ENCODE measurements at regions not wholly inside any gene's neighbourhood (a gene's known extent, or its start where the extent isn't known, plus 50 kb on each side); places are given as distances from the start of the nearest gene placed in this dataset.
"Not testable (repeated sequence)": the region's sequence is repeated elsewhere in the genome, so short reads cannot be mapped to it uniquely, and the experiment has no call there.

DNA sequence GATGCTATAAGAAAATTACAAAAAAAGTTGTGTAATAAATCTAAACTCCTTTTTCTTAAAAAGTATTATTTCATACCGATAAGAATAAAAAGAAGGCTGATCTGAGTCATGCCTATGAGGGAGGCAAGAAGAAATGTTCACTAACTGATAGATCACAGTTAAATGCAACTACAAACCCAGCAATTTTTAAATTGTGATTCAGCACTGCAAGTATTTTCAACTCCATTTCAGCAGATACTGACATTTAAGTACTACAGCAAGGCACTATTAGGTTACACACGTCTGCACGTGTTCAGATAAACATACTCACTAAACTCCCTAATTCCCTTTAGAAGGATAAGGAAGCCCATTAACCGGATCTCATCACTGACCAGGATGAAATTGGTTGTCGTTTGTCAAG is 213.3 kb upstream of the ZRANB2 start:
- Histone ChIP-seq H3K4me3 (no peak overlapping the region), H3K9me3 (no peaks in the 10 kb centered on the region), H3K4me1 (no peaks in the 10 kb centered on the region), H3K4me2 (no peak overlapping the region), H3K27ac (no peak overlapping the region)
- 2% methylated on average over 5 of the region's 5 CpGs for WGBS (ENCODE audit: missing lambda C conversion rate)
- POLR2A ChIA-PET = no interaction called here
- no peak for DNase-seq (ENCODE audit: low read depth in 1 of 2, low spot score in 1 of 2)
- CTCF ChIA-PET = no interaction called here
- TF ChIP-seq SREBF2 (IDR thresholded peaks at IDR 0.05) = no peak
- no peak for TF ChIP-seq RARB (CRISPR knock-in tag; IDR thresholded peaks at IDR 0.05)
- no peak for TF ChIP-seq ZC3H11A (IDR thresholded peaks at IDR 0.05)
- no peak for ATAC-seq
- FAIRE-seq = no peak

DNA sequence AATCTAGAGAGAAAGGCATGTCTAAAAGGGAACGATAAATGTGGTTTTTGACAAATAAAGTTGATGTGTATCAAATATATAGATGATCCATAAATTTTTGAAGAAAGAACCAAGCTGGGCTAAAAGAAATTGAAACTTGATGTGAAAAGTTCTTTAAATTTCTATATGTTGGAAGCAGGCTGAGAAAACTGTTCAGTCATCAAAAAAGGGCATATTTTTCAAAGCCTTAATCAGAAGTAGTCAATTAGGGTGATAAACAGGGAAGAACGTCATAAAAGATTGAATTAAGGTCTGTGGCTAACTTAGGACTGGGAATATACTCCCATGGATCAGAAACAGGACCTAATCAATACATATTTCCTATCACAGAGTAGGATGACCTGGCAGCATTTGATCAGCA is 211.4 kb upstream of the ZRANB2 start:
- no peaks in the 10 kb centered on the region for H3K9me3 ChIP-seq
- no peak overlapping the region for H3K4me2 ChIP-seq
- no peak for DNase-seq (ENCODE audit: low read depth in 1 of 2, low spot score in 1 of 2)
- no peak overlapping the region for H3K4me3 ChIP-seq
- ChIA-PET CTCF (no interaction called here), POLR2A (no interaction called here)
- no peak overlapping the region for H3K27ac ChIP-seq
- no peaks in the 10 kb centered on the region for H3K4me1 ChIP-seq
- TF ChIP-seq ESRRA (IDR thresholded peaks at IDR 0.05; ENCODE audit: borderline replicate concordance, low read length) (no peak), FOSL2 (IDR thresholded peaks at IDR 0.05) (no peak), FOSL2 (CRISPR knock-in tag; IDR thresholded peaks at IDR 0.05) (no peak), MAFK (IDR thresholded peaks at IDR 0.05; ENCODE audit: partially characterized antibody) (peak; percentile 53), FOXS1 (CRISPR knock-in tag; IDR thresholded peaks at IDR 0.05) (no peak)
- FAIRE-seq = no peak
- 2% methylated on average over 2 of the region's 2 CpGs for WGBS (ENCODE audit: missing lambda C conversion rate)
- ATAC-seq = no peak

DNA sequence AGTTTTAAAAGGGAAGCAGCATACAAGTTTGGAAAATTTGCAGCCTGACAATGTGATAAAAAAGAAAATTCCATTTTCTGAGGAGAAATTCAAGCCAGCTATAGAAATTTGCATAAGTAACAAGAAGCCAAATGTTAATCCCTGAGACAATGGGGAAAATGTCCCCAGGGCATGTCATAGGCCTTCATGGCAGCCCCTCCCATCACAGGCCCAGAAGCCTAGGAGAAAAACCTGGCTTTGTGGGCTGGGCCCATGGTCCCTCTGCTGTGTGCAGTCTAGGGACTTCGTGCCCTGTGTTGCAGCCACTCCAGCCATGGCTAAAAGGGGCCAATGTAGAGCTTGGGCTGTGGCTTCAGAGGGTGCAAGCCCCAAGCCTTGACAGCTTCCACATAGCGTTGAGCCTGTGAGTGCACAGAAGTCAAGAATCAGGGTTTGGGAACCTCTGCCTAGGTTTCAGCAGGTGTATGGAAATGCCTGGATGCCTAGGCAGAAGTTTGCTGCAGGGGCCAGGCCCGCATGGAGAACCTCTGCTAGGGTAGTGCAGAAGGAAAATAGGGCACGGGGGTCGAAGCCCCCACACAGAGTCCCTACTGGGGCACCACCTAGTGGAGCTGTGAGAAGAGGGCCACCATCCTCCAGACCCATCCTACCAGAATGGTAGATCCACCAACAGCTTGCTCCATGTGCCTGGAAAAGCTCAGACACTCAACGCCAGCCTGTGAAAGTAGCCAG is 209.8 kb upstream of the ZRANB2 start:
- POLR2A ChIA-PET = not testable (repeated sequence)
- 0% methylated on average over 2 of the region's 6 CpGs for WGBS (ENCODE audit: missing lambda C conversion rate)

DNA sequence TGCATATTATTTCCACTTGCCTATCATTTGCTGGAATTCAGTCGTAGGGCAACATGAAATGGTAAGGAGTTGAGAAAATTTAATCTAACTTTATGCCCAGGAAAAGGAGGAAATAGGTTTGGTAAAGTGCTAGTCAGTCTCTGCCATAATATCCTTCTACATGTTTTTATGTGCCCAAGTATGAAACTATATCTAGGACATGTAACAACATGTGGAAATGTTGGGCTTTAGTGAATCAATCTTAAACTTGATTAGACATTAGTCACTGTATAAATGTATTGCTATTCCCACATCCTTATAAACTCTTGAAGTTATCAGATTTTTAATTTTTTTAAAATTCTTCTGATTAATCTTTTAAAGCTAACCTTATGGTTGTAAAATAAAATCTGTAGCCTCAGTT is 204.7 kb upstream of the ZRANB2 start:
- Histone ChIP-seq H3K4me1 (no peaks in the 10 kb centered on the region), H3K27ac (no peak overlapping the region), H3K4me3 (no peak overlapping the region), H3K9me3 (no peaks in the 10 kb centered on the region), H3K4me2 (no peak overlapping the region)
- POLR2A ChIA-PET = no interaction called here
- 0% methylated on average over 1 of the region's 1 CpG for WGBS (ENCODE audit: missing lambda C conversion rate)
- no peak for DNase-seq (ENCODE audit: low read depth in 1 of 2, low spot score in 1 of 2)
- no peak for FAIRE-seq
- CTCF ChIA-PET = no interaction called here
- no peak for TF ChIP-seq KDM1A (IDR thresholded peaks at IDR 0.05; ENCODE audit: low read depth)
- no peak for TF ChIP-seq JUNB (IDR thresholded peaks at IDR 0.05)
- ATAC-seq = no peak

More for the DNA sequence above, 209.8 kb upstream of the ZRANB2 start:
- ATAC-seq; H3K4me2 ChIP-seq; H3K9me3 ChIP-seq; H3K4me3 ChIP-seq; DNase-seq (ENCODE audit: low read depth in 1 of 2, low spot score in 1 of 2); FAIRE-seq; H3K4me1 ChIP-seq; CTCF ChIA-PET; H3K27ac ChIP-seq: not testable (repeated sequence)

DNA sequence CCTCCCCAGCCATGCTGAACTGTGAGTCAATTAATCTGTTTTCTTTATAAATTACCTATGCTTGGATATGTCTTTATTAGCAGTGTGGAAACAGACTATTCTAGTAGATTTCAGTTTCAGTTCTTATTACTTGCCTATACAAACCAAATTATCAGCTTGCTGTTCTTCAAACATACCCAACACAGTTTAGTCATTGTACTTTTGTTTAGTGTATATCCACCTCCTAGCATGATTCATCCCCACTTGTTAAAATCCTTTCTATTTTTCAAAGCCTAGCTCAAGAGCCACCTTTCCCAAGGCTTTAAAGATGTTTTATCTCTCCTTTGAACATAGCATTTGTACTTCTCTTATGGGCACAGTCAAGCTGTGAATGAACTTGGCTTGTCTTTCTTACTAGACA is 195.6 kb upstream of the ZRANB2 start:
- no peak overlapping the region for H3K27ac ChIP-seq
- no peak overlapping the region for H3K4me3 ChIP-seq
- H3K4me2 ChIP-seq = no peak overlapping the region
- no peaks in the 10 kb centered on the region for H3K4me1 ChIP-seq
- TF ChIP-seq NPAS2 (CRISPR knock-in tag; IDR thresholded peaks at IDR 0.05; ENCODE audit: borderline replicate concordance) = no peak
- no peak for TF ChIP-seq KDM1A (IDR thresholded peaks at IDR 0.05; ENCODE audit: low read depth)
- TF ChIP-seq POLR2A (IDR thresholded peaks at IDR 0.05; ENCODE audit: low read length) = no peak
- TF ChIP-seq, protein P1, sequence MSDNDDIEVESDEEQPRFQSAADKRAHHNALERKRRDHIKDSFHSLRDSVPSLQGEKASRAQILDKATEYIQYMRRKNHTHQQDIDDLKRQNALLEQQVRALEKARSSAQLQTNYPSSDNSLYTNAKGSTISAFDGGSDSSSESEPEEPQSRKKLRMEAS (IDR thresholded peaks at IDR 0.05) = no peak
- TF ChIP-seq CHD2 (IDR thresholded peaks at IDR 0.05; ENCODE audit: low read length, partially characterized antibody) = no peak
- no peak for TF ChIP-seq POLR2AphosphoS2 (conservative IDR thresholded peaks at IDR 0.05; ENCODE audit: low read length)
- TF ChIP-seq RCOR1 (IDR thresholded peaks at IDR 0.05; ENCODE audit: low read depth, low read length) = no peak
- TF ChIP-seq TFCP2L1 (CRISPR knock-in tag; IDR thresholded peaks at IDR 0.05) = no peak
- TF ChIP-seq, protein P2, sequence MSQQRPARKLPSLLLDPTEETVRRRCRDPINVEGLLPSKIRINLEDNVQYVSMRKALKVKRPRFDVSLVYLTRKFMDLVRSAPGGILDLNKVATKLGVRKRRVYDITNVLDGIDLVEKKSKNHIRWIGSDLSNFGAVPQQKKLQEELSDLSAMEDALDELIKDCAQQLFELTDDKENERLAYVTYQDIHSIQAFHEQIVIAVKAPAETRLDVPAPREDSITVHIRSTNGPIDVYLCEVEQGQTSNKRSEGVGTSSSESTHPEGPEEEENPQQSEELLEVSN (IDR thresholded peaks at IDR 0.05; ENCODE audit: borderline replicate concordance, low read depth) = no peak
- TF ChIP-seq HDAC2 (IDR thresholded peaks at IDR 0.05) = no peak
- TF ChIP-seq HOXB5 (CRISPR knock-in tag; IDR thresholded peaks at IDR 0.05) = no peak
- TF ChIP-seq EHMT2 (IDR thresholded peaks at IDR 0.05; ENCODE audit: low read depth) = no peak
- TF ChIP-seq RARB (CRISPR knock-in tag; IDR thresholded peaks at IDR 0.05) = no peak
- TF ChIP-seq, protein P3, sequence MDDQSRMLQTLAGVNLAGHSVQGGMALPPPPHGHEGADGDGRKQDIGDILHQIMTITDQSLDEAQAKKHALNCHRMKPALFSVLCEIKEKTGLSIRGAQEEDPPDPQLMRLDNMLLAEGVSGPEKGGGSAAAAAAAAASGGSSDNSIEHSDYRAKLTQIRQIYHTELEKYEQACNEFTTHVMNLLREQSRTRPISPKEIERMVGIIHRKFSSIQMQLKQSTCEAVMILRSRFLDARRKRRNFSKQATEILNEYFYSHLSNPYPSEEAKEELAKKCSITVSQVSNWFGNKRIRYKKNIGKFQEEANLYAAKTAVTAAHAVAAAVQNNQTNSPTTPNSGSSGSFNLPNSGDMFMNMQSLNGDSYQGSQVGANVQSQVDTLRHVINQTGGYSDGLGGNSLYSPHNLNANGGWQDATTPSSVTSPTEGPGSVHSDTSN (IDR thresholded peaks at IDR 0.05) = no peak
- no peak for TF ChIP-seq CBX2 (IDR thresholded peaks at IDR 0.05; ENCODE audit: borderline replicate concordance, low read depth)
- no peak for TF ChIP-seq ZNF302 (CRISPR knock-in tag; IDR thresholded peaks at IDR 0.05)
- no peak for TF ChIP-seq RAD21 (conservative IDR thresholded peaks at IDR 0.05 in 1 of 2, IDR thresholded peaks at IDR 0.05 in 1 of 2)
- no peak for TF ChIP-seq GATA3 (IDR thresholded peaks at IDR 0.05; ENCODE audit: borderline replicate concordance)
- no peak for TF ChIP-seq JUNB (IDR thresholded peaks at IDR 0.05)
- no peak for TF ChIP-seq ZC3H11A (IDR thresholded peaks at IDR 0.05)
- no peaks in the 10 kb centered on the region for H3K9me3 ChIP-seq
- CTCF ChIA-PET = no interaction called here
- no peak for DNase-seq (ENCODE audit: low read depth in 1 of 2, low spot score in 1 of 2)
- POLR2A ChIA-PET = no interaction called here
- no peak for FAIRE-seq
- ATAC-seq = no peak
